EL (cell line): ENCODE measurements at regions not wholly inside any gene's neighbourhood (a gene's known extent, or its start where the extent isn't known, plus 50 kb on each side); places are given as distances from the start of the nearest gene placed in this dataset.

Experiments used
- DNase-seq: peaks from one replicate; pipeline ENCODE4 v3.0.0-alpha.2; 2016

GRCh38 chr15:85943151-85943550 lies 136.5 kb upstream of the AGBL1 start:
- DNase-seq = no peak

DNA sequence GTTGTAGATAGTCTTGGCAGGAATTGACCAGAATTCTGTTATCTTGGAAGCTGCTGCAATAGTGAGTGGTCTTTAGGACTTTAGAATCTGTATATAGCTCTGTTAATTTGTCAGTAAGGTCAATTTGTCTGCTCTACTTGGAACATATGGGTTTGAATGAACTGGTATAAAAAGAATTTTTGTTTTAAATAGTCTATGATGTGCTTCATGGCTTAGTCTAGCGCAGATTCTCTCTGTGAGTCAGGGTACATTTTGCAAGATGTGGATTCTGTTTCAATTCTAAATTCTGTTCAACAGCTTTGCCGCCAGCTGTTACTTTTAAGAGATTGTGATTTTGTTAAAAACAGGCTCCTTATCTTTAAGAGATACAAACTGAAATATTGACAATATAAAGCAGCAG lies 135.9 kb upstream of the AGBL1 start:
- DNase-seq = no peak

GRCh38 chr15:85947021-85947420 lies 132.7 kb upstream of the AGBL1 start:
- no peak for DNase-seq

GRCh38 chr15:85947936-85948335 lies 131.7 kb upstream of the AGBL1 start:
- no peak for DNase-seq

DNA sequence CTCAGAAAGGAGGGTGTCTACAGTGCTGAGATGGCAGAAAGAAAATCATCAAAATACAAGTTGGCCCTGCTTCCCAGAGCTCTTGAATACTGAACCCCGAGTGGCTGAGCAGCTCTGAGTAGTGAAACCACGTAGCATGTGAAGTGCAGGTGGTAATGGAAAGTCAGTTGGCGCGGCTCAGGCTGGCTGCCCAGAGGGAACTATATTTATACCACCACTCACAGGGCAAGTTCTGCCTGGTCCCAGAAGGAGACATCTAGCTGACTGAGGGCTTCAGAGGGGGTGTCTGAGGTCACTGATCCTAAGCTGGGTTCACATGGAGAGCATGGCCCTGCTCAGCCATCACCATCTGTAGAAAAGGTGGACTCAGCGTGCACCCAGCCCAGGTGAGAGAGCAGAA lies 129.6 kb upstream of the AGBL1 start:
- DNase-seq = no peak

DNA sequence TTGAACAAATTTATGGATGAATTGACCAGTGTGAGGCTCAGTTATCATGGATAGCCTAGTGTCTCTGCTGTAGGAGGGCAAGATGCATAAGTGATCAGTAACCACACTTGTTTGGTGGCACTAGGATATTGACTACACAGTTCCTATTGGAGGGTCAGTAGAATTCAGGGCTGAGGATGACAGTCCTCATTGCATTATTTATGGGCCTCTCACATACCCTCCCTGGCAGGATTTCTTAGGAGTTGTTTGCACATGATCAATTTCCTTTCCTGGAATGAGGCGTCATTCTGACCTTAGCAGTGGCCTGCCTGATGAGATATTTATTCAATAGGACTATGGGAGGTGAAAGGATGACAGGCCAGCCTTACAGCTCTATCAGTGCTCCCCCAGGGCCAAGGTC lies 125.1 kb upstream of the AGBL1 start:
- no peak for DNase-seq

- DNase-seq = no peak
These were observed 123.9 kb upstream of the AGBL1 start for GRCh38 chr15:85955501-85956391.

DNA sequence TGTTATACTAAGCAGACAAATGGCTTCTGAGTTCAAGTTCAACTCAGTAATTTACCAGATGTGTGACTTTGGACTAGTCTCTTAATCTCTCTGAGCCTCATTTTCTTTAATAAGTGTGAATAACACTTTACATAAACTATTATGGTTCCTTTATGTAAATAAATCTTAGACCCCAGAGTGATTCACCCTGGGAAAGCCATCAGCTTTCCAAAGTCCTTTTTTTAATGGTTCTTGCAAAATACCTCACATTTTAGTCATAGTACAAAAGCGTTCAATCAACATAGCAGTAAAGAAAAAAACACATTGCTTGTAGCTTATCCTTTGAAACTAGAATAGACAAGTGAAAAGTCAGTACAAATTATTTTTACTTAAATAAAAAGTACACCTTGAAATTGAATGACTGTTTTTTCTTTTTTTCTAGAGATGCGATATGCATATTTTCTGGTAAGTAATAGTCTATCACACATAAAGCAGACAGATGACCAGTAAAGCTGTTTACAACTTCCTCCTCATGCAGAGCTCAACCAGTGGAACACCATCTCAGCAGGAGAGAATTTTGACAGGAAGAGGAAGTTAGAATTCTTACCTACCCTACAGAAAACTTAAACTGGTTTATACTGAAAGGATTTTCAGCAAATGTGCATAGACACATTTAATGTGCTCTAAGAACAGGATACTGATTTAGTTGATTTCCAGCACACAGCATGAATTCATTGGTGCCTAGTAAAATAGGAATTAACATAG lies 123.0 kb upstream of the AGBL1 start:
- DNase-seq = no peak

GRCh38 chr15:85959611-85960010 lies 120.1 kb upstream of the AGBL1 start:
- DNase-seq = no peak

- no peak for DNase-seq
These were observed 119.3 kb upstream of the AGBL1 start for GRCh38 chr15:85960381-85960780.

DNA sequence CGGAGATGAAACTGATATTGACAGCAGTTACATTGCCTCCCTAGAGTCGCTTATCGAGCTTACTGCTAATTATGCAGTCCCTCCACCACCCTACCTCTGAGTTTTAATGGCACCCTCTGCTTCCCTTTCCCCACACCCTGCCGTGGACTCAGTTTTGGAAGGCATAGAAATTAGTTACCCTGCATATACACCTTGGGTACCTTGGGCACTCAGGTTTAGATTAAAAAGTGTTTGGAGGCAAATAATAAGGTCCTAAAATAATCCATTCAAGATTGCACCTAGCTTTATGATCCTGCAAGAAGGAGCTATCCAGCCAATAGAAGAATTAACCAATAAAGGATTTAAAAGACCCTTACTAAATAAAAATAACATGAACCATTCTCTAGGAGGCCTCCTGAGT lies 117.8 kb upstream of the AGBL1 start:
- no peak for DNase-seq

DNA sequence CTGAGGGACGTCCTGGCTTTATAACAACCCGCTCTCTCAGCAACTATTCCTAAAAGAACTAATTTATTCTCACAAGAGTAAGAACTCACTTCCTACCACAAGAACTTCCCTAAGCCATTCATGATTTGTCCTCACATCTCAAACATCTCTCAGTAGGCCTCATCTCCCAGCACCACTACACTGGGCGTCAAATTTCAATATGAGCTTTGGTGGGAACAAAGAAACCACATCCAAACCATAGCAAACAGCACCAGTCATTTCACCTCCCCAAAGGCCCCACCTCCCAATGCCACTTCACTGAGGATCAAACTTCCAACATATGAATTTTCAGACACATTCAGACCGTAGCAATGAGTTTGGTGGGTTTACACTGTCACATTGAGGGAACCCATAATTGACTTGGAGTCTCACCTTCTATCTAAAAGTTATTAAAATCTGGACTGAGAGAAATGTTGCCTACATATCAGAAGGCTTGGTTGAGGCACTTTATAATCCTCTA lies 116.4 kb upstream of the AGBL1 start:
- DNase-seq = no peak

DNA sequence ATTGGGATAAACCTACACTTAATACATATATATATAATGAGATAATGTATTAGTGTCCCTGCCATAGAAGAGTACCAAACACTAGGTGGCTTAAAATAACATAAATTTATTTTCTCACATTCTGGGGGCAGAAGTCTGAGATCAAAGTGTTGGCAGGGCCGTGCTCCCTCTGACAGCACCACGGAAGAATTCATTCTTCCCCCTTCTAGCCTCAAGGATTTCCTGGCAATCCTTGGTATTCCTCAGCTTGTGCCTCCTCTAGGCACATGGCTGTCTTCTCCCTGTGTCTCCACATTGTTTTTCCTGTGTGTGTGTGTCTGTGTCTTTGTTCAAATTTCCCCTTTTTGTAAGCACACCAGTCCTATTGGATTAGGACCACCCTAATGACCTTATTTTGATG lies 115.2 kb upstream of the AGBL1 start:
- no peak for DNase-seq

DNA sequence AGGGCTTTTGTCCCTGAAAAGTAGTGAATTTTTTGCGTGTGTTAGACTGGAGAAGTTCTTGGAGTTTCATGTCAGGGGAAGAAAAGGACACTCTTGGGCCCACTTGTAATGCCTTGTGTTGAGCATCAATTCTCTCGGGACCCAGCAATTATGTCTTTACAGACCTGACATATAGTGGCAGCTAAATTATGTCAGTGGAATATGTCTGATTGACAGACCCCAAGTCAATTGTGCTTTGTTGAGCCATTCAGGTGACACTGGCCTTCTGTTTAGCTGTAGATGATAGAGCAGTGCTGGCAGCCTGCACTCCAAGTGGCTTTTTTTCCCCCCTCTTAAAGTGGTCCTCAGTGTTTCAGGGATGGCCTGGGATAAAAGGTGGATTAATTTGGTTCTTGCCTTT lies 112.1 kb upstream of the AGBL1 start:
- no peak for DNase-seq

DNA sequence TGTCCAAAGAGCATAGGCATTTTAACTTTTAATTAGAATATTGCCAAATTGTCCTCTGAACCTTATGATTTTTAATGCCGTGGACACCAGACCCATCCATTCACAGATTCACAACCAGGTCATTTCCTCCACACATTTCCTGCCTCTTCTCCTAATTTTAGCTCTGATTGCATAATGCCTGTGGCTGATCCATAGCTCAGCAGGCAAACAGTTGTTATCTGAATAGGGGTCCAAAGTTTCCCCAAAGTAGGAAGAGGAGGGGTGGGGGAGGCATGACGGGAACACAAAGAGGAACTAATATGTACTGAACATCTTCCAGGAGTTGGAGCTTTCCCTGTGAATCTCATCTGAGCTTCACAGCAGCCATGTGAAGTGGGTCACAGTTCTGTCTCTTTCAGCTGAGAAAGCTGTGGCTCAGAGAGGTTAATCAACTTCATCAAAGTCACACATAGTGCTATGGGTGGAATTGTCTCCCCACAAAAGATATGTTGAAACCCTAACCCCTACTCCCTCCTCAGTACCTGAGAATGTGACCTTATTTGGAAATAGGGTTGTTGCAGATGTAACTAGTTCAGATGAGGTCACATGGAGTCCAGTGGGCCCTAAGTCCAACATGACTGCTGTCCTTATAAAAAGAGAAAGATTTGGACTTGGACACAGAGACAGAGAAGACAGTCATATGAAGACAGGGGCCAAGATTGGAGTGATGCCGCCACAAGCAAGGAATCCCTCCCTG lies 106.7 kb upstream of the AGBL1 start:
- DNase-seq = no peak

DNA sequence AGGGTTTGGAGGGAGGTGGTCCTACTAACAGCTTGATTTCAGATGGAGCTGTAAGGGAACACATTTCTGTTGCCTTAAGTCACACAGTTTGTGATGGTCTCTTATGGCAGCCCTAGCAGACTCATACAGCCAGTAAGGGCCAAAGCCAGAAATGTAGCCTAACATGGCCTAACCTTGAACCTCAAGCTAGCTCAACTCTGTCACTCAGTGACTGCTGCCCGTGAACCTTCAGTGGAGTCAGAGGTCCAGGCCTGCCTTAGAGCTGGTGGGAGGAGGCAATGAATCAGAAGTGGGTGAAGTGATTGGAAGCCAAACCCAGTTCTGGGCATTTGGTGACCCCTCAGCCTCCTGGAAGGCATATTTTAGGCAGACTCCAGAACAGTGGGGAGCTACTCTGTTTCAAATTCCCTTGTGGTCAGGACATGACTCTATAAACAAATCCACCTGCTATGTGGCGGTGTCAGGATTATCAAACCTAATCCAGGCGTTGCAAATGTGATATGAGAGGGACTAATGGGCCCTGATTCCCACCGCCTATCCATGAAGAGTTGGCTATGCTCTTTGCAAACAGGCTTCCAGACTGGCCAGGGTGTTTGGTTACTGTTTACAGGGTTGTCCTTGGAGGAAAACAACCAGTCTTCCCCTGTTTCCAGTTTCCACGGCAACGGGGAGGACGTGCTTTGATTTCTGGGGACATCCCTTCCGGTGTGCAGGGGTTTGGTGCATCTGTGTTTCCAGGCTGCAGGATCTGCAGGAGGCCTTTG lies 105.9 kb upstream of the AGBL1 start:
- no peak for DNase-seq

- DNase-seq = no peak
These were observed 105.3 kb upstream of the AGBL1 start for GRCh38 chr15:85974348-85974705.

- DNase-seq = no peak
These were observed 104.9 kb upstream of the AGBL1 start for GRCh38 chr15:85974742-85975141.

- DNase-seq = no peak
These were observed 103.6 kb upstream of the AGBL1 start for GRCh38 chr15:85976102-85976501.

DNA sequence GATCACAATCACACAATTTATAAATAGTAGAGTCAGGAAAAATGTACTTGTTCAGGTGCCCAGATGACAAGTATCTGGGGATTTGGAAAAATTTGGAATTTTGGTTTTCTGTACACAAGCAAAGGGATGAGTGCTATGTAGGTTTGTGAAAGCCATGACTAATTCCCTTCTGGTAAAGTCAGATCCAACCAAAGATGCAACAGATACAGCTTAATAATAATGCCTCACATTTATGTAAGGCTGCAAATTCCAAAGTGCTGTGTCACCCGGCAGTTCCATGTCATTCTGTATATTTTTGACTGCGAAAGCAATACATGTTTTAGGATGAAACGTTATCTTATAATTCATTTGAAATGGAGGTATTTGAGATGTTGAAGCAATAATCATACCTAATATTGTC lies 102.7 kb upstream of the AGBL1 start:
- DNase-seq = peak; percentile 18

GRCh38 chr15:85977586-85977985 lies 102.1 kb upstream of the AGBL1 start:
- no peak for DNase-seq

GRCh38 chr15:85979929-85980328 lies 99.7 kb upstream of the AGBL1 start:
- no peak for DNase-seq

- no peak for DNase-seq
These were observed 98.7 kb upstream of the AGBL1 start for GRCh38 chr15:85980946-85981345.
